Stomach (tissue), 8 donors: ENCODE measurements at regions not wholly inside any gene's neighbourhood (a gene's known extent, or its start where the extent isn't known, plus 50 kb on each side); places are given as distances from the start of the nearest gene placed in this dataset.

Experiments used
- DNase-seq, 2 donors: peaks; one replicate each; pipeline versions ENCODE4 v3.0.0 to v3.0.0-alpha.2; 2013 to 2019
- H3K27ac ChIP-seq, 5 donors: fragments of 200-600 bp in 4 of 5; sonication (generic) in 4 of 5; one replicate each; pipeline ENCODE4 v1.5.1; 2013 to 2019; ENCODE audit warnings: mild to moderate bottlenecking in 1 of 5, moderate library complexity in 1 of 5
- H3K27me3 ChIP-seq, 3 donors: fragments of 200-600 bp; sonication (generic); one replicate each; pipeline ENCODE4 v1.5.1; 2017 to 2019; ENCODE audit warnings: mixed run types in 1 of 3
- H3K36me3 ChIP-seq, 4 donors: fragments of 200-600 bp; sonication (generic); 1 replicate in 3 of 4; 2 replicates in 1 of 4; pipeline ENCODE4 v1.5.1; 2016 to 2019
- H3K4me1 ChIP-seq, 4 donors: fragments of 200-600 bp; sonication (generic); one replicate each; pipeline ENCODE4 v1.5.1; 2016 to 2019
- H3K4me3 ChIP-seq, 4 donors: fragments of 200-600 bp; sonication (generic) in 3 of 4; one replicate each; pipeline ENCODE4 v1.5.1; 2016 to 2019; ENCODE audit warnings: mild to moderate bottlenecking in 1 of 4
- H3K9me3 ChIP-seq, 4 donors: fragments of 200-600 bp; sonication (generic); one replicate each; pipeline ENCODE4 v1.5.1; 2016 to 2019
- EP300 ChIP-seq: sonication (generic); formaldehyde crosslinking; IDR thresholded peaks from one replicate; pipeline ENCODE4 v1.6.1; 2017; ENCODE audit warnings: antibody characterized with exemption
- POLR2A ChIP-seq, 4 donors: fragments of 450-650 bp; IDR thresholded peaks; one replicate each; pipeline ENCODE4 v1.6.1; 2016; ENCODE audit warnings: antibody characterized with exemption in 4 of 4, control low read depth in 2 of 4, mild to moderate bottlenecking in 1 of 4, moderate library complexity in 1 of 4
- POLR2AphosphoS5 ChIP-seq, 3 donors: sonication (generic); formaldehyde crosslinking; IDR thresholded peaks; one replicate each; pipeline ENCODE4 v1.6.1; 2016; ENCODE audit warnings: antibody characterized with exemption in 3 of 3
- WGBS, 5 donors: extraction: QIAGEN DNeasy Blood & Tissue Kit in 3 of 5; methylation state at CpG; one replicate each; pipeline versions ENCODE4 v1.1.5 to v1.1.7; 2013 to 2018; 5-methylcytosine and 5-hydroxymethylcytosine counted together
- intact Hi-C: fragments of 100-400 bp; cut with DNase I; formaldehyde crosslinking; loops from one replicate; pipeline ENCODE4 v1.15.1; 2023; ENCODE audit warnings: low total_unique reads
- small RNA-seq, 4 donors: library from RNA; depleted of rRNA; stranded (forward); fragments of <200 nt; gene quantifications; one replicate each; pipeline ENCODE3, GENCODE V24; 2016
- TF ChIP-seq, protein P1 (sequence below), 7 experiments: fragments of 450-650 bp in 4 of 7; fragments of 200-600 bp in 3 of 7; sonication (generic) in 3 of 7; IDR thresholded peaks; one replicate each; pipeline ENCODE4 v1.5.1; 2016 to 2019; ENCODE audit warnings: antibody characterized with exemption in 7 of 7, control low read depth in 2 of 7, mild to moderate bottlenecking in 1 of 7
- donor health status: healthy with polysubstance abuse.
- donor health status: Bipolar disorder and iron deficiency.
- donor health status: healthy.

DNA sequence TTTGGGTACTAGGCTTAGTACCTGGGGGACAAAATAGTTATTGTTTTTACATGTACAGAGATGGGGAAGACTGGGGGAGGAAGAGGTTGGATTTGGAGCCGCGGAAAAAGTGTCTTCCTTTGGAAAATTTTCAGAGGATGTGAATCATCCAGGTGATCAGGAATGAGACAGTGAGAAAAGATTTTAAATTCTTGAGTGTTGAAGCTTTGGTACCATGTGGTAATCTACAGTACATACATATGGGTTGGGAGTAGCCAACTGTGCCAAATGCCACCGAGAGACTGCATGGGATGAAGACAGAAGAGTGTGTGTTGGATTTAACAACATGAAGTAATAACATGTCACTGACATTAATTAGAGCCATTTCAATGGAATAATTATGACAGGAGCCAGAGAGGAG lies 1238.2 kb downstream of the ROBO1 start:
- Histone ChIP-seq H3K4me1 (no peaks in the 10 kb centered on the region), H3K27ac (no peak overlapping the region), H3K4me3 (no peak overlapping the region), H3K36me3 (no peaks in the 10 kb centered on the region), H3K9me3 (no peaks in the 10 kb centered on the region), H3K27me3 (no peaks in the 10 kb centered on the region)
- DNase-seq: no peak
- intact Hi-C loops: no loop called here
- TF ChIP-seq EP300 (no peak), POLR2A (IDR thresholded peaks at IDR 0.05) (no peak)
- TF ChIP-seq, protein P1, sequence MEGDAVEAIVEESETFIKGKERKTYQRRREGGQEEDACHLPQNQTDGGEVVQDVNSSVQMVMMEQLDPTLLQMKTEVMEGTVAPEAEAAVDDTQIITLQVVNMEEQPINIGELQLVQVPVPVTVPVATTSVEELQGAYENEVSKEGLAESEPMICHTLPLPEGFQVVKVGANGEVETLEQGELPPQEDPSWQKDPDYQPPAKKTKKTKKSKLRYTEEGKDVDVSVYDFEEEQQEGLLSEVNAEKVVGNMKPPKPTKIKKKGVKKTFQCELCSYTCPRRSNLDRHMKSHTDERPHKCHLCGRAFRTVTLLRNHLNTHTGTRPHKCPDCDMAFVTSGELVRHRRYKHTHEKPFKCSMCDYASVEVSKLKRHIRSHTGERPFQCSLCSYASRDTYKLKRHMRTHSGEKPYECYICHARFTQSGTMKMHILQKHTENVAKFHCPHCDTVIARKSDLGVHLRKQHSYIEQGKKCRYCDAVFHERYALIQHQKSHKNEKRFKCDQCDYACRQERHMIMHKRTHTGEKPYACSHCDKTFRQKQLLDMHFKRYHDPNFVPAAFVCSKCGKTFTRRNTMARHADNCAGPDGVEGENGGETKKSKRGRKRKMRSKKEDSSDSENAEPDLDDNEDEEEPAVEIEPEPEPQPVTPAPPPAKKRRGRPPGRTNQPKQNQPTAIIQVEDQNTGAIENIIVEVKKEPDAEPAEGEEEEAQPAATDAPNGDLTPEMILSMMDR (IDR thresholded peaks at IDR 0.05): no peak
- WGBS, 5 donors: 48 to 84% (median 60%) methylated on average over 3 of the region's 3 CpGs

DNA sequence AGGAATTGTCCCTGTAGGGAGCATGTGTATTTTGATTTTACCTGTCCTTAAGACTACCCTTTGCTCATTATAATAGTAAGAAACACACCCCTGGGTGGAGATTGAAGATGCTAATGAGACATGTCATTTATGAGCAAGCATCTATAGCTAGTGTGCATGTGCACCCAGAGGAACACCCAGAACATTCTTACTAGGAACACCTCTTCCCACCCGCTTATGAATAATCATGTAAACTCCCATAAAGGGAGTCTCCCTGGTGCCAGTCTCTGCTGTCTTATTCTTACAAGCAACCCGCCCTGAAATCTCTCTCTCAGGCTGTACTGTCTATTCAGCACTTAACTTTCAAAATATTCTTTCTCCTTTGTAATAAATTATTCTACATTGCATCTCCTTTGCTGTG lies 1227.3 kb downstream of the ROBO1 start:
- no peaks in the 10 kb centered on the region for H3K9me3 ChIP-seq
- no peak overlapping the region for H3K4me3 ChIP-seq
- no peaks in the 10 kb centered on the region for H3K4me1 ChIP-seq
- intact Hi-C loops: no loop called here
- WGBS, 5 donors: 86 to 94% (median 91%) methylated on average over 2 of the region's 2 CpGs
- DNase-seq: no peak
- no peak for TF ChIP-seq POLR2AphosphoS5 (IDR thresholded peaks at IDR 0.05)
- TF ChIP-seq, protein P1 (IDR thresholded peaks at IDR 0.05): no peak
- TF ChIP-seq POLR2A (IDR thresholded peaks at IDR 0.05): no peak
- no peak for TF ChIP-seq EP300
- no peaks in the 10 kb centered on the region for H3K27me3 ChIP-seq
- H3K27ac ChIP-seq: no peak overlapping the region
- H3K36me3 ChIP-seq: no peaks in the 10 kb centered on the region

DNA sequence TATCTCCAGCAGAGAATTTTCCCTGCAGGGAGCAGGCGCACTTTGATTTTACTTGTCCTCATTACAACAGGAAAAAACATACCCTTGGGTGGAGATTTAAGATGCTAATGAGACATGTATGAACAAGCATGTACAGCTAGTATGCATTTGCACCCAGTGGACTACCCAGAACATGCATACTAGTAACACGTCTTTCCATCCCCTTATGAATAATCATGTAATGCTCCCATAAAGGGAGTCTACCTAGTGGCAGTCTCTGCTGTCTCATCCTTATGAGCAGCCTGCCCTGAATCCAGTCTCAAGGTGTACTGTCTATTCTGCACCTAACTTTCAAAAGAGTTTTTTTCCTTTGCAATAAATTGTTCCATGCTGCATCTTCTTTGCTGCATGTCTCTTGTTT lies 1222.0 kb downstream of the ROBO1 start:
- H3K9me3 ChIP-seq: peaks cover 0 to 10% (median 0%) of the 10 kb centered on the region in 4 donors
- H3K36me3 ChIP-seq: no peaks in the 10 kb centered on the region
- WGBS, 5 donors: 88 to 98% (median 92%) methylated on average over 2 of the region's 2 CpGs
- DNase-seq: no peak
- TF ChIP-seq POLR2A (IDR thresholded peaks at IDR 0.05) (no peak), POLR2AphosphoS5 (IDR thresholded peaks at IDR 0.05) (no peak), EP300 (no peak)
- TF ChIP-seq, protein P1 (IDR thresholded peaks at IDR 0.05): no peak
- H3K4me3 ChIP-seq: no peak overlapping the region
- intact Hi-C loops: no loop called here
- no peaks in the 10 kb centered on the region for H3K27me3 ChIP-seq
- no peaks in the 10 kb centered on the region for H3K4me1 ChIP-seq
- H3K27ac ChIP-seq: no peak overlapping the region

Small RNA genes lying in the stretch of these regions (small RNA-seq; reads per million reads assigned to genes)
- gene RN7SKP61 (0 reads per million in 4 donors), gene RN7SL647P (0 reads per million in 4 donors), gene RNU6-217P (0 reads per million in 4 donors)
